ENCODE measurements at regions not wholly inside any gene's neighbourhood (a gene's known extent, or its start where the extent isn't known, plus 50 kb on each side); places are given as distances from the start of the nearest gene placed in this dataset.

DNA sequence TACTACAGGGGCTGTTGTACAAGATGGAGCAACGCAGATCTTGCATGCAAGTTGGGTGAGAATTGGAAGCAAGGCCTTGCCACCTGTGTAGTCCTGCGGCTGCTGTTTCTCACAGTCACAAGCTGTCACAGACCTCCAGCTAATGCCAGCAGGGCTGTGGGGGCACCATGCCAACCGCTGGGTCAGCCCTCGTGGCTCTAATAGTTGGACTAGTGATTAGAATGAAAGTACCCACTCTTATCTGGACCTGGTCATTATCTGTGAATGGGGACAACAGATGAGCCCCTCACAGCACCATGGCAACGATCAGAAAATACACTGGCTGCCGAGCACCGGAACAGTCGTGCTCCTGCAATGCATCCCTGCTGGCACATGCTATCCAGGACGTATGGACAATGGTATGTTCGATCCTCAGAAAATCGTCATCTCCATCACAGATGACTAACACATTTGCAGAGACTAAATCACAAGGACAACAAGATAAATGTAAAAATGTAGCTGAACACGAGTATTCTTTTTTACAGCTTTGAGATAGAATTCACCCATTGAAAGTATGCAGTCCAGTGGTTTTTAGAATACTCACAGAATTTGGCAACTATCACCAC lies 80.4 kb upstream of the CALN1 start:
- TF ChIP-seq, protein P1, sequence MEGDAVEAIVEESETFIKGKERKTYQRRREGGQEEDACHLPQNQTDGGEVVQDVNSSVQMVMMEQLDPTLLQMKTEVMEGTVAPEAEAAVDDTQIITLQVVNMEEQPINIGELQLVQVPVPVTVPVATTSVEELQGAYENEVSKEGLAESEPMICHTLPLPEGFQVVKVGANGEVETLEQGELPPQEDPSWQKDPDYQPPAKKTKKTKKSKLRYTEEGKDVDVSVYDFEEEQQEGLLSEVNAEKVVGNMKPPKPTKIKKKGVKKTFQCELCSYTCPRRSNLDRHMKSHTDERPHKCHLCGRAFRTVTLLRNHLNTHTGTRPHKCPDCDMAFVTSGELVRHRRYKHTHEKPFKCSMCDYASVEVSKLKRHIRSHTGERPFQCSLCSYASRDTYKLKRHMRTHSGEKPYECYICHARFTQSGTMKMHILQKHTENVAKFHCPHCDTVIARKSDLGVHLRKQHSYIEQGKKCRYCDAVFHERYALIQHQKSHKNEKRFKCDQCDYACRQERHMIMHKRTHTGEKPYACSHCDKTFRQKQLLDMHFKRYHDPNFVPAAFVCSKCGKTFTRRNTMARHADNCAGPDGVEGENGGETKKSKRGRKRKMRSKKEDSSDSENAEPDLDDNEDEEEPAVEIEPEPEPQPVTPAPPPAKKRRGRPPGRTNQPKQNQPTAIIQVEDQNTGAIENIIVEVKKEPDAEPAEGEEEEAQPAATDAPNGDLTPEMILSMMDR (conservative IDR thresholded peaks at IDR 0.05) = no peak
- no peak for TF ChIP-seq EZH2 (IDR thresholded peaks at IDR 0.05; ENCODE audit: low read depth)

Measured in PC-9 (cell line).